B cell (primary cell): ENCODE measurements at regions not wholly inside any gene's neighbourhood (a gene's known extent, or its start where the extent isn't known, plus 50 kb on each side); places are given as distances from the start of the nearest gene placed in this dataset.

Source experiments
- ATAC-seq: fragments of 200-7000 bp; cut with Tn5 transposase; one replicate; pipeline ENCODE4 v1.10.0; 2021; ENCODE audit warnings: low read depth, mild to moderate bottlenecking, moderate number of reproducible peaks, moderate library complexity
- CTCF ChIA-PET: fragments of 350-600 bp; sonication (Branson Sonifier 250); formaldehyde crosslinking; loops from one replicate; lab custom pipeline; 2021; ENCODE audit warnings: antibody characterized with exemption, inconsistent platforms; lab: Charles Lee
- POLR2A ChIA-PET: fragments of 350-600 bp; sonication (Branson Sonifier 250); formaldehyde crosslinking; loops from one replicate; lab custom pipeline; 2021; ENCODE audit warnings: antibody characterized with exemption; lab: Charles Lee
- DNase-seq: peaks from one replicate; pipeline ENCODE4 v3.0.0; 2013
- H2AFZ ChIP-seq: 2 replicates; pipeline ENCODE4 v1.6.1; 2012; ENCODE audit warnings: mild to moderate bottlenecking, low read depth, low read length; ENCODE audit not compliant: insufficient read depth, poor library complexity, severe bottlenecking
- H3K27ac ChIP-seq, 2 donors: 1 replicate in 1 of 2; 2 replicates in 1 of 2; pipeline ENCODE4 v1.5.1; 2012 to 2013; ENCODE audit warnings: low read length in 2 of 2, mild to moderate bottlenecking in 2 of 2, moderate library complexity in 1 of 2
- H3K27me3 ChIP-seq, 4 experiments: fragments of 200-600 bp in 1 of 4; sonication (generic) in 1 of 4; replicated peaks in 1 of 4; 1 replicate in 2 of 4; 2 replicates in 2 of 4; pipeline versions ENCODE4 v1.6.1 to v1.7.0; 2013 to 2016; ENCODE audit warnings: low read length in 3 of 4, mild to moderate bottlenecking in 2 of 4, mixed read lengths in 1 of 4, moderate library complexity in 1 of 4; ENCODE audit not compliant: insufficient read depth in 4 of 4, control insufficient read depth in 3 of 4; ENCODE audit errors: control extremely low read depth in 1 of 4
- H3K36me3 ChIP-seq, 2 experiments: replicated peaks in 1 of 2; 1 replicate in 1 of 2; 2 replicates in 1 of 2; pipeline versions ENCODE4 v1.6.1 to v1.7.1; 2013; ENCODE audit warnings: low read length in 1 of 2; ENCODE audit not compliant: insufficient read depth in 2 of 2, control insufficient read depth in 1 of 2; ENCODE audit errors: control extremely low read depth in 1 of 2, extremely low read depth in 1 of 2
- H3K4me1 ChIP-seq, 2 donors: fragments of 200-600 bp in 1 of 2; sonication (generic) in 1 of 2; 1 replicate in 1 of 2; 2 replicates in 1 of 2; pipeline versions ENCODE4 v1.5.1 to v1.6.1; 2013 to 2017; ENCODE audit warnings: low read length in 2 of 2; ENCODE audit not compliant: control insufficient read depth in 2 of 2, insufficient read depth in 2 of 2
- H3K4me2 ChIP-seq: replicated peaks from 2 replicates; pipeline ENCODE3; 2012; ENCODE audit warnings: mild to moderate bottlenecking, low read depth, low read length; ENCODE audit not compliant: poor library complexity, severe bottlenecking
- H3K4me3 ChIP-seq, 5 experiments: fragments of 200-600 bp in 1 of 5; sonication (generic) in 1 of 5; 1 replicate in 3 of 5; 2 replicates in 2 of 5; pipeline versions ENCODE4 v1.5.1 to v1.7.0; 2011 to 2016; ENCODE audit warnings: low read length in 4 of 5, mild to moderate bottlenecking in 4 of 5, low read depth in 2 of 5, control low read depth in 1 of 5, moderate library complexity in 1 of 5; ENCODE audit not compliant: insufficient read depth in 1 of 5; ENCODE audit errors: control extremely low read depth in 1 of 5, extremely low read depth in 1 of 5
- H3K79me2 ChIP-seq: fragments of 200-600 bp; sonication (generic); one replicate; pipeline ENCODE4 v1.6.0; 2016; ENCODE audit warnings: low read length; ENCODE audit not compliant: control insufficient read depth, insufficient read depth
- H3K9ac ChIP-seq: fragments of 200-600 bp; sonication (generic); 2 replicates; pipeline ENCODE4 v1.6.1; 2017; ENCODE audit warnings: mild to moderate bottlenecking, low read length, moderate library complexity
- H3K9me3 ChIP-seq, 3 donors: one replicate each; pipeline versions ENCODE4 v1.6.1 to v1.7.1; 2013; ENCODE audit warnings: low read length in 2 of 3; ENCODE audit not compliant: control insufficient read depth in 2 of 3, insufficient read depth in 1 of 3; ENCODE audit errors: control extremely low read depth in 1 of 3
- H4K20me1 ChIP-seq: 2 replicates; pipeline ENCODE4 v1.6.0; 2012; ENCODE audit warnings: mild to moderate bottlenecking, low read length; ENCODE audit not compliant: insufficient read depth, control insufficient read depth, poor library complexity, severe bottlenecking
- H3K27ac Mint-ChIP-seq: one replicate; pipeline ENCODE4 v1.8.0; 2021; ENCODE audit warnings: mixed read lengths
- H3K27me3 Mint-ChIP-seq: one replicate; pipeline ENCODE4 v1.8.0; 2021; ENCODE audit warnings: mixed read lengths
- H3K4me1 Mint-ChIP-seq: one replicate; pipeline ENCODE4 v1.8.0; 2021; ENCODE audit warnings: mixed read lengths
- H3K4me3 Mint-ChIP-seq: one replicate; pipeline ENCODE4 v1.8.0; 2021; ENCODE audit warnings: mixed read lengths
- H3K9me3 Mint-ChIP-seq: one replicate; pipeline ENCODE4 v1.8.0; 2022; ENCODE audit warnings: mixed read lengths; ENCODE audit not compliant: insufficient read depth
- EZH2 ChIP-seq: IDR thresholded peaks from 2 replicates; pipeline ENCODE4 v1.6.1; 2012; ENCODE audit warnings: borderline replicate concordance, low read depth, mild to moderate bottlenecking, moderate library complexity, low read length; ENCODE audit not compliant: insufficient read depth, poor library complexity, severe bottlenecking
- WGBS: methylation state at CpG from one replicate; pipeline ENCODE4 v1.1.5; 2013; ENCODE audit warnings: missing lambda C conversion rate; ENCODE audit not compliant: insufficient coverage; 5-methylcytosine and 5-hydroxymethylcytosine counted together
- intact Hi-C: fragments of 100-400 bp; cut with micrococcal nuclease; formaldehyde crosslinking; loops from one replicate; pipeline ENCODE4 v1.10.0; 2022
- TF ChIP-seq, protein P1 (sequence below): fragments of 200-600 bp; IDR thresholded peaks from one replicate; pipeline ENCODE4 v1.8.0; 2022; ENCODE audit warnings: antibody characterized with exemption, mild to moderate bottlenecking

DNA sequence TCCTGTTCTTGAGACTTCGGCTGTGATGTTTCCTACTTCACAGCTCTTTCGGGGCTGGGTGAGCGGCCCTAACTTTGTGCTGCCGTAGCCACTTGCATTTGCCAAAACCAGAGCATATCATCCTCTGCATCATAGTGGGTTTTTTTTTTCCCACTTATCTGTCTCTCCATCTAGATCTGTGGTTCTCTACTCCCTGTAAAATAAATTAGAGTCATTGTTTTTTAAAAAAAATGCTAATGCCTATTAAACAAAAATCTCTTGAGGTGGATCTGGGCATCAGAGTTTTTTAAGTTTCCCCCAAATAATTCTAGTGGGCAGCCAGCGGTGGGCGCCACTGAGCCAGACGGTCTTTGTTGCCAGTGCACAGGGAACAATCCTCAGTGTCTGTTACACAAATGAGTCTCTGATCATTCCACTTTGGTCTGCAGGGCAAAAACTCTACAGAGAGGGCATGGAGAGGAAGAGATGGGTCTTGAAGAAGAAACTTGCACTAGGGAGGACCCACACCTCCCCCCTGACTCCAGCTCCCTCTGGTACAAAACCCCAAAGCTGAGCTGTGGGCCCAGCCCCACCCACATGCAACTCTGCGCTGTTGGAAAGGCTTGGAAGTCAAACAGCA lies 62.4 kb upstream of the BCL2L14 start:
- Histone ChIP-seq H3K79me2 (no peaks in the 10 kb centered on the region), H3K27ac (no peak overlapping the region), H3K9ac (no peak overlapping the region), H3K4me2 (no peak overlapping the region), H4K20me1 (no peaks in the 10 kb centered on the region), H2AFZ (no peak overlapping the region), H3K36me3 (no peaks in the 10 kb centered on the region), H3K4me1 (peaks cover 46 to 48% of the 10 kb centered on the region in 2 donors), H3K4me3 (no peak overlapping the region), H3K27me3 (no peaks in the 10 kb centered on the region), H3K9me3 (no peaks in the 10 kb centered on the region)
- ATAC-seq (no peak), DNase-seq (no peak)
- intact Hi-C loops: no loop called here
- no peak overlapping the region for H3K27ac Mint-ChIP-seq
- H3K27me3 Mint-ChIP-seq: no peaks in the 10 kb centered on the region
- H3K4me1 Mint-ChIP-seq: peaks cover 61% of the 10 kb centered on the region
- ChIA-PET POLR2A (no interaction called here), CTCF (interaction anchor here (1.2 to 5.5 kb wide), 2 partner anchors 25 to 196 kb away, joined by 4 to 42 read pairs; no protein-coding TSS in a partner anchor)
- 58% methylated on average over 7 of the region's 8 CpGs for WGBS
- H3K9me3 Mint-ChIP-seq: no peaks in the 10 kb centered on the region
- TF ChIP-seq, protein P1, sequence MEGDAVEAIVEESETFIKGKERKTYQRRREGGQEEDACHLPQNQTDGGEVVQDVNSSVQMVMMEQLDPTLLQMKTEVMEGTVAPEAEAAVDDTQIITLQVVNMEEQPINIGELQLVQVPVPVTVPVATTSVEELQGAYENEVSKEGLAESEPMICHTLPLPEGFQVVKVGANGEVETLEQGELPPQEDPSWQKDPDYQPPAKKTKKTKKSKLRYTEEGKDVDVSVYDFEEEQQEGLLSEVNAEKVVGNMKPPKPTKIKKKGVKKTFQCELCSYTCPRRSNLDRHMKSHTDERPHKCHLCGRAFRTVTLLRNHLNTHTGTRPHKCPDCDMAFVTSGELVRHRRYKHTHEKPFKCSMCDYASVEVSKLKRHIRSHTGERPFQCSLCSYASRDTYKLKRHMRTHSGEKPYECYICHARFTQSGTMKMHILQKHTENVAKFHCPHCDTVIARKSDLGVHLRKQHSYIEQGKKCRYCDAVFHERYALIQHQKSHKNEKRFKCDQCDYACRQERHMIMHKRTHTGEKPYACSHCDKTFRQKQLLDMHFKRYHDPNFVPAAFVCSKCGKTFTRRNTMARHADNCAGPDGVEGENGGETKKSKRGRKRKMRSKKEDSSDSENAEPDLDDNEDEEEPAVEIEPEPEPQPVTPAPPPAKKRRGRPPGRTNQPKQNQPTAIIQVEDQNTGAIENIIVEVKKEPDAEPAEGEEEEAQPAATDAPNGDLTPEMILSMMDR: peak; percentile 34
- no peak for TF ChIP-seq EZH2
- no peak overlapping the region for H3K4me3 Mint-ChIP-seq

DNA sequence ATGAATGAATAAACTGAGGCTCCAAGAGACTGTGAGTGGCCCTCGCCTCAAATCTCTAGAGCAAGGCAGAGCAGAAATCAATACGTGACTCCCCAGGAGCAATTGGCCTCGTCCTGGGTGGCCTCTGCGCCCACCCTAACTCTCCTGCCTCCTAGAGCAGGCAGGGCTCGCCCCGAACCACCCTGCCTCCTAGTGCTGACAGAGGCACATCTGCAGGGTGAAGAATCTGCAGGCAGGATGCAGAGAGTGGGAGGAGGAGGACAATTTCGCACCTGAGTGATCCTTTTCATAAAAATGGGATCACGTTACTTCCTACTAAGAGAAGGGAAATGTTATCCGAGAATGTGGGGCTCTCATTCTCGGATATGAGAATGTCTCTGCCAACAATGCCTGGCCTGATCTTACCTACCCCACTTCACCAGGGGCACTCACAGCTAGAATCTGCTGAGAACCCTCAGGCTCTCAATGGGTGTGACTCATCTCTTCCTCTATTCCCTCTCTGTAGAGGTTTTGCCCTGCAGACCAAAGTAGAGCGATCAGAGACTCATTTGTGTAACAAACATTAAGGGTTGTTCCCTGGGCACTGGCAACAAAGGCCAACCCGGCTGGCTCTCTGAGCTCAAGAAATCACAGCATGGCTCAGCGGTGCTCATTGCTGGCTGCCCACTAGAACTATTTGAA lies 61.7 kb upstream of the BCL2L14 start:
- H3K9ac ChIP-seq: no peak overlapping the region
- ATAC-seq (peak; percentile 59), DNase-seq (peak; percentile 26)
- CTCF ChIA-PET: interaction anchor here (1.4 to 5.5 kb wide), 3 partner anchors 24 to 428 kb away, joined by 3 to 42 read pairs (median 5); no protein-coding TSS in a partner anchor
- no peaks in the 10 kb centered on the region for H3K36me3 ChIP-seq
- TF ChIP-seq, protein P1: no peak
- TF ChIP-seq EZH2: no peak
- H3K27ac ChIP-seq: no peak overlapping the region
- no peaks in the 10 kb centered on the region for H3K27me3 ChIP-seq
- Mint-ChIP-seq H3K4me1 (peaks cover 61% of the 10 kb centered on the region), H3K9me3 (no peaks in the 10 kb centered on the region), H3K27me3 (no peaks in the 10 kb centered on the region), H3K4me3 (peak overlapping the region; percentile 39), H3K27ac (peak overlapping the region; percentile 73)
- WGBS: 56% methylated on average over 8 of the region's 13 CpGs
- no peaks in the 10 kb centered on the region for H3K9me3 ChIP-seq
- H3K79me2 ChIP-seq: no peaks in the 10 kb centered on the region
- peaks cover 46 to 48% of the 10 kb centered on the region in 2 donors for H3K4me1 ChIP-seq
- no peak overlapping the region for H3K4me3 ChIP-seq
- no peaks in the 10 kb centered on the region for H4K20me1 ChIP-seq
- POLR2A ChIA-PET: no interaction called here
- intact Hi-C loops: no loop called here
- no peak overlapping the region for H2AFZ ChIP-seq
- H3K4me2 ChIP-seq: peak overlapping the region; percentile 12
